ENCODE measurements at regions not wholly inside any gene's neighbourhood (a gene's known extent, or its start where the extent isn't known, plus 50 kb on each side); places are given as distances from the start of the nearest gene placed in this dataset.

- no peaks in the 10 kb centered on the region for H4K20me1 ChIP-seq (ENCODE audit: control insufficient read depth, insufficient read depth)
- SMC1A ChIA-PET (ENCODE audit: uncharacterized antibody, unreplicated experiment): interaction anchor here (0.6 kb wide), 1 partner anchor 451 kb away, joined by 3 read pairs; no protein-coding TSS in a partner anchor
- no peaks in the 10 kb centered on the region for H3K36me3 ChIP-seq (ENCODE audit: control insufficient read depth in 2 of 2, insufficient read depth in 2 of 2, low read length in 1 of 2)
- H3K4me3 ChIP-seq: no peak overlapping the region
- H3K27ac ChIP-seq (ENCODE audit: control insufficient read depth, insufficient read depth): no peak overlapping the region
- H3K4me2 ChIP-seq (ENCODE audit: control insufficient read depth, insufficient read depth): no peak overlapping the region
- no peaks in the 10 kb centered on the region for H3K79me2 ChIP-seq (ENCODE audit: control insufficient read depth, insufficient read depth, low read length)
- no peak for DNase-seq (ENCODE audit: low read depth, low spot score)
- in situ Hi-C loops (cut with MboI) (no loop called here), intact Hi-C loops (cut with micrococcal nuclease; ENCODE audit: unreplicated experiment) (no loop called here)
- H3K9me3 ChIP-seq (replicated peaks; ENCODE audit: control insufficient read depth, insufficient read depth, low read length): no peaks in the 10 kb centered on the region
- H2AFZ ChIP-seq (ENCODE audit: control insufficient read depth, low read depth, low read length): no peak overlapping the region
- no TSS peak for BruUV-seq (replicated peaks)
- H3K9ac ChIP-seq (ENCODE audit: control insufficient read depth, insufficient read depth, low read length): no peak overlapping the region
- H3K4me1 ChIP-seq (ENCODE audit: control insufficient read depth, insufficient read depth, low read length): no peaks in the 10 kb centered on the region
- RAD21 ChIA-PET (ENCODE audit: unreplicated experiment): no interaction called here
- POLR2A ChIA-PET: no interaction called here
- CTCF ChIA-PET: no interaction called here
- no peaks in the 10 kb centered on the region for H3K27me3 ChIP-seq (replicated peaks in 1 of 2; ENCODE audit: control insufficient read depth in 2 of 2, insufficient read depth in 2 of 2, low read length in 1 of 2)
- ATAC-seq: no peak
- FAIRE-seq: no peak
- WGBS (ENCODE audit: insufficient coverage, insufficient replicate concordance, low lambda C conversion rate, missing lambda C conversion rate): 24% methylated on average over 6 of the region's 6 CpGs
- TF ChIP-seq BCLAF1 (IDR thresholded peaks at IDR 0.05) (no peak), CEBPB (IDR thresholded peaks at IDR 0.05; ENCODE audit: borderline replicate concordance in 1 of 2, low read depth in 2 of 2, low read length in 2 of 2) (no peak), RCOR1 (conservative IDR thresholded peaks at IDR 0.05; ENCODE audit: low read depth, low read length) (no peak), ZZZ3 (IDR thresholded peaks at IDR 0.05; ENCODE audit: control insufficient read depth, insufficient read length, low read depth) (no peak), NKRF (conservative IDR thresholded peaks at IDR 0.05) (no peak), ZNF274 (IDR thresholded peaks at IDR 0.05; ENCODE audit: insufficient read depth, insufficient read length) (no peak), SMC3 (IDR thresholded peaks at IDR 0.05; ENCODE audit: borderline replicate concordance, low read length) (no peak), BACH1 (IDR thresholded peaks at IDR 0.05; ENCODE audit: borderline replicate concordance) (no peak), MLLT1 (IDR thresholded peaks at IDR 0.05) (no peak), RUNX3 (IDR thresholded peaks at IDR 0.05; ENCODE audit: low read length) (no peak)
- TF ChIP-seq, protein P1, sequence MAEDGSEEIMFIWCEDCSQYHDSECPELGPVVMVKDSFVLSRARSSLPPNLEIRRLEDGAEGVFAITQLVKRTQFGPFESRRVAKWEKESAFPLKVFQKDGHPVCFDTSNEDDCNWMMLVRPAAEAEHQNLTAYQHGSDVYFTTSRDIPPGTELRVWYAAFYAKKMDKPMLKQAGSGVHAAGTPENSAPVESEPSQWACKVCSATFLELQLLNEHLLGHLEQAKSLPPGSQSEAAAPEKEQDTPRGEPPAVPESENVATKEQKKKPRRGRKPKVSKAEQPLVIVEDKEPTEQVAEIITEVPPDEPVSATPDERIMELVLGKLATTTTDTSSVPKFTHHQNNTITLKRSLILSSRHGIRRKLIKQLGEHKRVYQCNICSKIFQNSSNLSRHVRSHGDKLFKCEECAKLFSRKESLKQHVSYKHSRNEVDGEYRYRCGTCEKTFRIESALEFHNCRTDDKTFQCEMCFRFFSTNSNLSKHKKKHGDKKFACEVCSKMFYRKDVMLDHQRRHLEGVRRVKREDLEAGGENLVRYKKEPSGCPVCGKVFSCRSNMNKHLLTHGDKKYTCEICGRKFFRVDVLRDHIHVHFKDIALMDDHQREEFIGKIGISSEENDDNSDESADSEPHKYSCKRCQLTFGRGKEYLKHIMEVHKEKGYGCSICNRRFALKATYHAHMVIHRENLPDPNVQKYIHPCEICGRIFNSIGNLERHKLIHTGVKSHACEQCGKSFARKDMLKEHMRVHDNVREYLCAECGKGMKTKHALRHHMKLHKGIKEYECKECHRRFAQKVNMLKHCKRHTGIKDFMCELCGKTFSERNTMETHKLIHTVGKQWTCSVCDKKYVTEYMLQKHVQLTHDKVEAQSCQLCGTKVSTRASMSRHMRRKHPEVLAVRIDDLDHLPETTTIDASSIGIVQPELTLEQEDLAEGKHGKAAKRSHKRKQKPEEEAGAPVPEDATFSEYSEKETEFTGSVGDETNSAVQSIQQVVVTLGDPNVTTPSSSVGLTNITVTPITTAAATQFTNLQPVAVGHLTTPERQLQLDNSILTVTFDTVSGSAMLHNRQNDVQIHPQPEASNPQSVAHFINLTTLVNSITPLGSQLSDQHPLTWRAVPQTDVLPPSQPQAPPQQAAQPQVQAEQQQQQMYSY (CRISPR knock-in tag; IDR thresholded peaks at IDR 0.05): no peak
- TF ChIP-seq, protein P2, sequence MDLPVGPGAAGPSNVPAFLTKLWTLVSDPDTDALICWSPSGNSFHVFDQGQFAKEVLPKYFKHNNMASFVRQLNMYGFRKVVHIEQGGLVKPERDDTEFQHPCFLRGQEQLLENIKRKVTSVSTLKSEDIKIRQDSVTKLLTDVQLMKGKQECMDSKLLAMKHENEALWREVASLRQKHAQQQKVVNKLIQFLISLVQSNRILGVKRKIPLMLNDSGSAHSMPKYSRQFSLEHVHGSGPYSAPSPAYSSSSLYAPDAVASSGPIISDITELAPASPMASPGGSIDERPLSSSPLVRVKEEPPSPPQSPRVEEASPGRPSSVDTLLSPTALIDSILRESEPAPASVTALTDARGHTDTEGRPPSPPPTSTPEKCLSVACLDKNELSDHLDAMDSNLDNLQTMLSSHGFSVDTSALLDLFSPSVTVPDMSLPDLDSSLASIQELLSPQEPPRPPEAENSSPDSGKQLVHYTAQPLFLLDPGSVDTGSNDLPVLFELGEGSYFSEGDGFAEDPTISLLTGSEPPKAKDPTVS (IDR thresholded peaks at IDR 0.05; ENCODE audit: low read depth, low read length): no peak
These were observed 89.4 kb upstream of the MAPRE2 start for GRCh38 chr18:34951625-34952379.
